ENCODE measurements at regions not wholly inside any gene's neighbourhood (a gene's known extent, or its start where the extent isn't known, plus 50 kb on each side); places are given as distances from the start of the nearest gene placed in this dataset.

DNA sequence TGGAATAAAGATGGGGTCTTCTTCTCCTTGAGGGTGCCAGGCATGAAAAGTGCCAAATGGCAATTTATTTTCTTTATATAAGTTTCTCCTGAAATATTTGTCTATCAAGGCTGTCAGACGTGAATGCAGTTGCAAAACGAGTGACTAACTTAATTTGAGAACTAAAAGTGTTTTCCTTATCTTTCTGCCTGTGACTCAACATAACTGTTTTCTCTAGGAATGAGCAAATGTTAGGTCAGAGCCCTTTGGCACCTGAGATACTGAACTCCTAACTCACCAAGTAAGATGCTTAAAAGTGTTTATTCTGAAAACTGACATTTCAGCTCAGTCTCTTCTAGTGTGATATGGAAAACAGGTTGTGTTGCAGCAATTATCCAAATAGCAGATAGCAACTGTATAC, 197.0 kb downstream of the STK31 start:
- TF ChIP-seq, protein P1, sequence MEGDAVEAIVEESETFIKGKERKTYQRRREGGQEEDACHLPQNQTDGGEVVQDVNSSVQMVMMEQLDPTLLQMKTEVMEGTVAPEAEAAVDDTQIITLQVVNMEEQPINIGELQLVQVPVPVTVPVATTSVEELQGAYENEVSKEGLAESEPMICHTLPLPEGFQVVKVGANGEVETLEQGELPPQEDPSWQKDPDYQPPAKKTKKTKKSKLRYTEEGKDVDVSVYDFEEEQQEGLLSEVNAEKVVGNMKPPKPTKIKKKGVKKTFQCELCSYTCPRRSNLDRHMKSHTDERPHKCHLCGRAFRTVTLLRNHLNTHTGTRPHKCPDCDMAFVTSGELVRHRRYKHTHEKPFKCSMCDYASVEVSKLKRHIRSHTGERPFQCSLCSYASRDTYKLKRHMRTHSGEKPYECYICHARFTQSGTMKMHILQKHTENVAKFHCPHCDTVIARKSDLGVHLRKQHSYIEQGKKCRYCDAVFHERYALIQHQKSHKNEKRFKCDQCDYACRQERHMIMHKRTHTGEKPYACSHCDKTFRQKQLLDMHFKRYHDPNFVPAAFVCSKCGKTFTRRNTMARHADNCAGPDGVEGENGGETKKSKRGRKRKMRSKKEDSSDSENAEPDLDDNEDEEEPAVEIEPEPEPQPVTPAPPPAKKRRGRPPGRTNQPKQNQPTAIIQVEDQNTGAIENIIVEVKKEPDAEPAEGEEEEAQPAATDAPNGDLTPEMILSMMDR (IDR thresholded peaks at IDR 0.05): no peak
- no peak overlapping the region for H3K27ac ChIP-seq
- no peaks in the 10 kb centered on the region for H3K36me3 ChIP-seq (ENCODE audit: insufficient read depth in 1 of 2, low read depth in 1 of 2)
- no peaks in the 10 kb centered on the region for H3K27me3 ChIP-seq (ENCODE audit: insufficient read depth in 3 of 3, low read length in 2 of 3)
- DNase-seq (no peak), ATAC-seq (no peak)
- H3K4me1 ChIP-seq: no peaks in the 10 kb centered on the region
- 63 to 68% (median 63%) methylated on average over 2 of the region's 2 CpGs for WGBS, 3 donors
- H3K4me3 ChIP-seq: no peak overlapping the region
- intact Hi-C loops (cut with DNase I): no loop called here
- H3K9me3 ChIP-seq: no peaks in the 10 kb centered on the region

DNA sequence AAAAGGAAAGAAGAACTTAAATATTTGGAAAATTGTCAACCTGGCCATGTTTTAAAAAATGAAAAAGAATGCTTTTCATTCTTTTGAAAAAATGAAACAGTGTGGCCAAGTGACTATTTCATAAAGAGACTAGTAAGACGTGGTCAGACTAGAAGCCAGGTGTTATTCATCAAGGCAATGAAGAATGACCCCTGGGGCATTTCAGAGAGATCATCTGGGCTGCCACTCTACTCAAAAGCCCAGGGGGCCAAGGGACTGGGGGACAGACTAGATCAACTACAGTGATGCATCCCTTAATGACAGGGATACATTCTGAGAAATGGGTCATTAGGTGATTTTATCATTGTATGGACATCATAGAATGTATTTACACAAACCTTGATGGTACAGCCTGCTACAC, 199.4 kb downstream of the STK31 start:
- 9 to 39% (median 29%) methylated on average over 1 of the region's 1 CpG for WGBS, 3 donors
- TF ChIP-seq, protein P1 (IDR thresholded peaks at IDR 0.05): no peak

DNA sequence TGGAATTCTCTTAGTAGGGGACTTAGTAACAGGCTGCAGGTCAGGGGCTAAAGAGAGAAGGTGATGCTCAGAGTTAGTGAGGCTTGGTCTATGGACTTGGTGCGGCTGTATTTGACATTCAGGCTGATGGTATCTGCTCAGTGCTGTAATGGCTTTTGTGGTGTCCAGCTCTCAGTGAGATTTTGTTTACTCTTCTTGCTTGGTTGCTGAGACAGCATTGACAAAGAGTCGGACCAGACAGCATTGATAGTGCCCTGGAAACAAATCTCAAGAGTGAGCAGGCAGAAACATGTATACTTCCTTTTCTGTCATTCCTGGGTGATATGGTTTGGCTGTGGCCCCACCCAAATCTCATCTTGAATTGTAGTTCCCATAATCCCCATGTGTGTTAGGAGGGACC, 202.0 kb downstream of the STK31 start:
- ATAC-seq (no peak), DNase-seq (no peak)
- intact Hi-C loops (cut with DNase I): no loop called here
- Histone ChIP-seq H3K4me1 (no peaks in the 10 kb centered on the region), H3K27ac (no peak overlapping the region), H3K4me3 (no peak overlapping the region), H3K27me3 (ENCODE audit: insufficient read depth in 3 of 3, low read length in 2 of 3) (no peaks in the 10 kb centered on the region), H3K9me3 (no peaks in the 10 kb centered on the region), H3K36me3 (ENCODE audit: insufficient read depth in 1 of 2, low read depth in 1 of 2) (no peaks in the 10 kb centered on the region)
- WGBS, 3 donors: 74 to 83% (median 76%) methylated on average over 2 of the region's 2 CpGs
- TF ChIP-seq, protein P1 (IDR thresholded peaks at IDR 0.05): no peak

More for the DNA sequence above, 199.4 kb downstream of the STK31 start:
- no peak overlapping the region for H3K27ac ChIP-seq
- H3K4me3 ChIP-seq: no peak overlapping the region
- no peaks in the 10 kb centered on the region for H3K27me3 ChIP-seq (ENCODE audit: insufficient read depth in 3 of 3, low read length in 2 of 3)
- ATAC-seq (no peak), DNase-seq (no peak)
- H3K4me1 ChIP-seq: no peaks in the 10 kb centered on the region
- no peaks in the 10 kb centered on the region for H3K9me3 ChIP-seq
- intact Hi-C loops (cut with DNase I): no loop called here
- no peaks in the 10 kb centered on the region for H3K36me3 ChIP-seq (ENCODE audit: insufficient read depth in 1 of 2, low read depth in 1 of 2)

DNA sequence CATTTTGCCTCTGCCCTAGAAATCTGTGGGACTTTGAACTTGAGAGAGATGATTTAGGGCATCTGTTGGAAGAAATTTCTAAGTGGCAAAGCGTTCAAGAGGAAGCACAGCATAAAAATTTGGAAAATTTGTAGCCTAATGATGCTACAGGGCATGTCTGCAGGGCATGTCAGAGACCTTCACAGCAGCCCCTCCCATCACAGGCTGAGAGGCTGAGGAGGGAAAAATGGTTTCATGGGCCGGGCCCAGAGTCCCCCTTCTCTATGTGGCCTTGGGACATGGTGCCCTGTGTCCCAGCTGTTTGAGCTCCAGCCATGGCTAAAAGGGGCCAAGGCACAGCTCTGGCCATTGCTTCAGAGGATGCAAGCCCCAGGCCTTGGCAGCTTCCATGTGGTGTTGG, 203.0 kb downstream of the STK31 start:
- 40 to 41% (median 40%) methylated on average over 2 of the region's 2 CpGs for WGBS, 3 donors
- no peak for DNase-seq
- TF ChIP-seq, protein P1 (IDR thresholded peaks at IDR 0.05): no peak
- Histone ChIP-seq H3K9me3 (no peaks in the 10 kb centered on the region), H3K4me3 (no peak overlapping the region), H3K36me3 (ENCODE audit: insufficient read depth in 1 of 2, low read depth in 1 of 2) (no peaks in the 10 kb centered on the region), H3K27ac (no peak overlapping the region), H3K4me1 (no peaks in the 10 kb centered on the region), H3K27me3 (ENCODE audit: insufficient read depth in 3 of 3, low read length in 2 of 3) (no peaks in the 10 kb centered on the region)
- intact Hi-C loops (cut with DNase I): no loop called here
- ATAC-seq: no peak

DNA sequence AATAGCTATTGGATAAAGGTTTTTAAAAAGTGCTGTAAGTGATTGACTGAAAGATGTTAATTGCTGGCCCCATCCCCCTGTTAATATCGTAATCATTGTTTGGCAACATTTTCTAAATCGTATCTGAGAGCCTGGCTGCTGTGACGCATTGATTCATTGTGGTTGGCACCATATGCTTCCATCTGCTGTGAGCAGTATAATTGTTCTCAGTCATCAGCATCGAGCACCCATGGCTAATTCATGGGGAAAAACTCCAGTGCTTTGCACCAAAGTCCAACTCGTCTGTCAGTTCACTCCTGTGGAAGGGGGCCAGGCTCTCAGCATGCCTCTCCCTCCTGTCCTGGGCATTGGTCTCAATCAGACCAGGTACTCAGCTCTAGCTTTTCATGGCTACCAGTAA, 205.2 kb downstream of the STK31 start:
- Histone ChIP-seq H3K4me3 (no peak overlapping the region), H3K9me3 (no peaks in the 10 kb centered on the region), H3K27ac (no peak overlapping the region), H3K36me3 (ENCODE audit: insufficient read depth in 1 of 2, low read depth in 1 of 2) (no peaks in the 10 kb centered on the region), H3K27me3 (ENCODE audit: insufficient read depth in 3 of 3, low read length in 2 of 3) (no peaks in the 10 kb centered on the region), H3K4me1 (no peaks in the 10 kb centered on the region)
- ATAC-seq (no peak), DNase-seq (no peak)
- WGBS, 3 donors: 23 to 31% (median 27%) methylated on average over 5 of the region's 5 CpGs
- TF ChIP-seq, protein P1 (IDR thresholded peaks at IDR 0.05): no peak
- intact Hi-C loops (cut with DNase I): no loop called here

All from psoas muscle (tissue), 7 donors.